ENCODE measurements at regions not wholly inside any gene's neighbourhood (a gene's known extent, or its start where the extent isn't known, plus 50 kb on each side); places are given as distances from the start of the nearest gene placed in this dataset.

- no peak for TF ChIP-seq CTCF (IDR thresholded peaks at IDR 0.05; ENCODE audit: insufficient read depth, low read length, poor library complexity, severe bottlenecking)
- H3K27me3 ChIP-seq (replicated peaks; ENCODE audit: control insufficient read depth, insufficient read depth, low read length): no peaks in the 10 kb centered on the region
- no peaks in the 10 kb centered on the region for H3K36me3 ChIP-seq (ENCODE audit: control insufficient read depth, insufficient read depth, low read length)
- no peak for DNase-seq (ENCODE audit: extremely low read depth, insufficient read length)
- no peak overlapping the region for H3K4me3 ChIP-seq (replicated peaks; ENCODE audit: low read depth, low read length)
Observed at GRCh38 chrX:40966213-40966820, 118.9 kb upstream of the USP9X start.

DNA sequence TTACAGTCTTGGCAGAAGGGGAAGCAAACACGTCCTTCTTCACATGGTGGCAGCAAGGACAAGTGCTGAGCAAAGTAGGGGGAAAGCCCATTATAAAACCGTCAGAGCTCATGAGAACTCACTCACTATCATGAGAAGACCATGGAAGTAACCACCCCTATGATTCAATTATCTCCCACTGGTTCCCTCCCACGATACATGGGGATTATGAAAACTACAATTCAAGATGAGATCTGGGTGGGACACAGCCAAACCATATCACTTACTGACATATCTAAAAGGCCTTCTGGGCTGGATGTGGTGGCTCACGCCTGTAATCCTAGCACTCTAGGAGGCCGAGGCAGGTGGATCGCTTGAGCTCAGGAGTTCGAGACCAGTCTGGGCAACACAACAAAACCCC lies 117.1 kb upstream of the USP9X start:
- Histone ChIP-seq H3K27me3 (replicated peaks; ENCODE audit: control insufficient read depth, insufficient read depth, low read length) (no peaks in the 10 kb centered on the region), H3K36me3 (ENCODE audit: control insufficient read depth, insufficient read depth, low read length) (no peaks in the 10 kb centered on the region), H3K4me3 (replicated peaks; ENCODE audit: low read depth, low read length) (no peak overlapping the region)
- no peak for DNase-seq (ENCODE audit: extremely low read depth, insufficient read length)
- no peak for TF ChIP-seq CTCF (IDR thresholded peaks at IDR 0.05; ENCODE audit: insufficient read depth, low read length, poor library complexity, severe bottlenecking)

DNA sequence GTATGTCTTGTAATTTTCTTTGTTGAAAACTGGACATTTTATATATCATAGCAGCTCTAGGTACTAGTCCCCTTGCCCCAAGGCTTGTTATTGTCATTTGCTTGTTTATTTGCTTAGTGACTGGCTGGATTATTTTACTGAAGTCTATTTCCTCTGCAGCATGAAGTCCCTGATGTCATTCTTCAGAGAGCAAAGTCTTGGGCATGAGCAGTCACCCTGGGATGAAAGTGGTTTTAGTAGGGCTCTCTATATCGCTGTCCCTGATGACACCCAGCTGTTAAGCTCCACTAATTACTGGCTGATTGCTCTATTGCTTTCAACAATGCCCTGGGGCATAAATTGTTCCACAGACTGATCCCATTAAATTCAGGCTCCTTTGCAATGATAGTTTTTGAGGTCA lies 113.5 kb upstream of the USP9X start:
- no peaks in the 10 kb centered on the region for H3K27me3 ChIP-seq (replicated peaks; ENCODE audit: control insufficient read depth, insufficient read depth, low read length)
- H3K4me3 ChIP-seq (replicated peaks; ENCODE audit: low read depth, low read length): no peak overlapping the region
- DNase-seq (ENCODE audit: extremely low read depth, insufficient read length): no peak
- TF ChIP-seq CTCF (IDR thresholded peaks at IDR 0.05; ENCODE audit: insufficient read depth, low read length, poor library complexity, severe bottlenecking): no peak
- no peaks in the 10 kb centered on the region for H3K36me3 ChIP-seq (ENCODE audit: control insufficient read depth, insufficient read depth, low read length)

GRCh38 chrX:40973619-40974018 lies 111.6 kb upstream of the USP9X start:
- no peak for DNase-seq (ENCODE audit: extremely low read depth, insufficient read length)
- no peak for TF ChIP-seq CTCF (IDR thresholded peaks at IDR 0.05; ENCODE audit: insufficient read depth, low read length, poor library complexity, severe bottlenecking)

DNA sequence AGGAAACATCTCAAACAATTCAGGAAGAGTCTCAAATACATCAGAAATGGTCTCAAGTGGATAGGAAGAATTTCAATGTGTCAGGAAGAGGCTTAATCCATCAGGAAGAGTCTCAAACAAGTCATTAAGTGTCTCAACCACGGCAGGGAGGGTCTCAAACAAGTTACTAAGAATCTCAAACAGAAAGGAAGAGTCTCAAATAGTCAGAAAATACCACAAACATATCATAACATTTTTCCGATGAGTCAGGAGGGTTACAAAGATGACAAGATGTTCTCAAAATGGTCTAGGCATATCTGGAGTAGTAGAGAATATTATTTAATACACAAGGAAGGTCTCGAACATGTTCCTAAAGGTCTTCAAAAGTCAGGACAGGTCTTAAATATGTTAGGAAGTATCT lies 109.3 kb upstream of the USP9X start:
- DNase-seq (ENCODE audit: extremely low read depth, insufficient read length): no peak
- Histone ChIP-seq H3K4me3 (replicated peaks; ENCODE audit: low read depth, low read length) (no peak overlapping the region), H3K36me3 (ENCODE audit: control insufficient read depth, insufficient read depth, low read length) (no peaks in the 10 kb centered on the region), H3K27me3 (replicated peaks; ENCODE audit: control insufficient read depth, insufficient read depth, low read length) (no peaks in the 10 kb centered on the region)
- TF ChIP-seq CTCF (IDR thresholded peaks at IDR 0.05; ENCODE audit: insufficient read depth, low read length, poor library complexity, severe bottlenecking): no peak

More at GRCh38 chrX:40973619-40974018, 111.6 kb upstream of the USP9X start:
- H3K36me3 ChIP-seq (ENCODE audit: control insufficient read depth, insufficient read depth, low read length): no peaks in the 10 kb centered on the region
- H3K27me3 ChIP-seq (replicated peaks; ENCODE audit: control insufficient read depth, insufficient read depth, low read length): no peaks in the 10 kb centered on the region
- no peak overlapping the region for H3K4me3 ChIP-seq (replicated peaks; ENCODE audit: low read depth, low read length)

DNA sequence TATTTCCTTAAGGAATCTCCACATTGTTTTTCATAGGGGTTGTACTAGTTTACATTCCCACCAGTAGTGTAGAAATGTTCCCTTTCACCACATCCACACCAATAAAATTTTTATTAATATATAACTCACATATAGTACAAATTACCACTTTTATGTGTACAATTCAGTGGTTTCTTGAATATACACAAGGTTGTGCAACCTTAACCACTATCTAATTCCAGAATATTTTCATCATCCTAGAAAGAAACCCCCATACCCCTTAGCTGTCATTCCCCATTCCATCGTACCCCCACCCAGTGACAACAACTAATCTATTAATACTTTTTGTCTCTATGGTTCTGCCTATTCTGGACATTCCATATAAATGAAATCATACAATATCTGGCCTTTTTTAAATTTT lies 108.3 kb upstream of the USP9X start:
- Histone ChIP-seq H3K27me3 (replicated peaks; ENCODE audit: control insufficient read depth, insufficient read depth, low read length) (no peaks in the 10 kb centered on the region), H3K4me3 (replicated peaks; ENCODE audit: low read depth, low read length) (no peak overlapping the region), H3K36me3 (ENCODE audit: control insufficient read depth, insufficient read depth, low read length) (no peaks in the 10 kb centered on the region)
- TF ChIP-seq CTCF (IDR thresholded peaks at IDR 0.05; ENCODE audit: insufficient read depth, low read length, poor library complexity, severe bottlenecking): no peak
- no peak for DNase-seq (ENCODE audit: extremely low read depth, insufficient read length)

All from GM06990 (cell line).